Erythroblast (primary cell): ENCODE measurements at regions not wholly inside any gene's neighbourhood (a gene's known extent, or its start where the extent isn't known, plus 50 kb on each side); places are given as distances from the start of the nearest gene placed in this dataset.

Experiments used
- GATA1 ChIP-seq: IDR thresholded peaks from 2 replicates; pipeline ENCODE4 v1.6.1; 2011; ENCODE audit warnings: low read depth, mild to moderate bottlenecking, control low read depth, low read length, moderate library complexity
- POLR2A ChIP-seq: IDR thresholded peaks from 2 replicates; pipeline ENCODE4 v1.6.1; 2011; ENCODE audit warnings: mild to moderate bottlenecking, low read length

GRCh38 chr1:81471255-81471654 lies 329.5 kb upstream of the ADGRL2 start:
- no peak for TF ChIP-seq POLR2A
- TF ChIP-seq GATA1: no peak
